GM21619 (cell line): ENCODE measurements at regions not wholly inside any gene's neighbourhood (a gene's known extent, or its start where the extent isn't known, plus 50 kb on each side); places are given as distances from the start of the nearest gene placed in this dataset.
A peak's percentile ranks its signal among the peaks of the same experiment; 100 is the strongest.
"Not testable (repeated sequence)": the region's sequence is repeated elsewhere in the genome, so short reads cannot be mapped to it uniquely, and the experiment has no call there.

Experiments used
- ATAC-seq: cut with Tn5 transposase; IDR thresholded peaks from one replicate; pipeline ENCODE4 v1.9.1; 2021; ENCODE audit not compliant: unreplicated experiment

- no peak for ATAC-seq
Observed at GRCh38 chr9:7545371-7546165, 254.0 kb downstream of the DMAC1 start.

- ATAC-seq: no peak
Observed at GRCh38 chr9:7542693-7543092, 256.9 kb downstream of the DMAC1 start.

GRCh38 chr9:7542126-7542525 is 257.5 kb downstream of the DMAC1 start:
- ATAC-seq: no peak

- peak; percentile 89 for ATAC-seq
Observed at GRCh38 chr9:7536310-7536939, 263.2 kb downstream of the DMAC1 start.

- ATAC-seq: no peak
Observed at GRCh38 chr9:7534211-7534935, 265.2 kb downstream of the DMAC1 start.

GRCh38 chr9:7533376-7534090 is 266.0 kb downstream of the DMAC1 start:
- no peak for ATAC-seq

GRCh38 chr9:7523426-7524043 is 276.0 kb downstream of the DMAC1 start:
- ATAC-seq: no peak

- ATAC-seq: no peak
Observed at GRCh38 chr9:7520396-7520795, 279.2 kb downstream of the DMAC1 start.

- no peak for ATAC-seq
Observed at GRCh38 chr9:7516376-7516775, 283.2 kb downstream of the DMAC1 start.

- no peak for ATAC-seq
Observed at GRCh38 chr9:7510199-7510598, 289.4 kb downstream of the DMAC1 start.

- no peak for ATAC-seq
Observed at GRCh38 chr9:7509576-7510145, 289.9 kb downstream of the DMAC1 start.

GRCh38 chr9:7508516-7508915 is 291.1 kb downstream of the DMAC1 start:
- ATAC-seq: no peak

- ATAC-seq: no peak
Observed at GRCh38 chr9:7507566-7508270, 291.9 kb downstream of the DMAC1 start.

GRCh38 chr9:7507026-7507425 is 292.6 kb downstream of the DMAC1 start:
- no peak for ATAC-seq

GRCh38 chr9:7500521-7500920 is 299.1 kb downstream of the DMAC1 start:
- no peak for ATAC-seq

GRCh38 chr9:7491641-7492040 is 307.9 kb downstream of the DMAC1 start:
- ATAC-seq: no peak

- ATAC-seq: no peak
Observed at GRCh38 chr9:7490317-7491108, 309.1 kb downstream of the DMAC1 start.

GRCh38 chr9:7489036-7489435 is 310.5 kb downstream of the DMAC1 start:
- no peak for ATAC-seq

GRCh38 chr9:7484014-7484413 is 315.6 kb downstream of the DMAC1 start:
- ATAC-seq: not testable (repeated sequence)
